Dedifferentiated amniotic fluid mesenchymal stem cell (primary cell): ENCODE measurements at regions not wholly inside any gene's neighbourhood (a gene's known extent, or its start where the extent isn't known, plus 50 kb on each side); places are given as distances from the start of the nearest gene placed in this dataset.
"Not testable (repeated sequence)": the region's sequence is repeated elsewhere in the genome, so short reads cannot be mapped to it uniquely, and the experiment has no call there.

Experiments used
- DNase-seq: peaks from one replicate; pipeline ENCODE4 v3.0.0-alpha.2; 2016; ENCODE audit errors: extremely low spot score

DNA sequence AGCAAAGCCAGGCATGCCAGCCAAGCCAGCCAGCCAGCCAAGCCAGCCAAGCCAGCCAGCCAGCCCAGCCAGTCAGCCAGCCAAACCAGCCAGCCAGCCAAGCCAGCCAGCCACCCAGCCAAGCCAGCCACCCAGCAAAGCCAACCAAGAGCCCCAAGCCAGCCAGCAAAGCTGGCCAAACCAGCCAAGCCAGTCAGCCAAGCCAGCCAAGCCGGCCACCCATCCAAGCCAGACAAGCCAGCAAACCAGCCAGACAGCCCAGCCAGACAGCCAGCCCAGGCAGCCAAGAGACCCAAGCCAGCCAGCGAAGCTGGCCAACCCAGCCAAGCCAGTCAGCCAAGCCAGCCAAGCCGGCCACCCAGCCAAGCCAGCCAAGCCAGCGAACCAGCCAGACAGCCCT lies 338.3 kb upstream of the PLGLB2 start:
- DNase-seq, result not testable (repeated sequence)

DNA sequence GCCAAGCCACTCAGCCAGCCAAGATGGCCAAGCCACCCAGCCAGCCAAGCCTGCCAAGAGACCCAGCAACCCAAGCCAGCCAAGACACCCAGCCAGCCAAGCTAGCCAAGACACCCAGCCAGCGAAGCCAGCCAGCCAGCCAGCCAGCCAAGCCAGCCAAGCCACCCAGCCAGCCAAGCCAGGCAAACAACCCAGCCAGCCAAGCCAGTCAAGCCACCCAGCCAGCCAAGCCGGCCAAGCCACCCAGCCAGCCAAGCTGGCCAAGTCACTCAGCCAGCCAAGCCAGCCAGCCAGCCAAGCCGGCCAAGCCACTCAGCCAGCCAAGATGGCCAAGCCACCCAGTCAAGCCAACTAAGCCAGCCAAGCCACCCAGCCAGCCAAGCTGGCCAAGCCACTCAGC lies 337.5 kb upstream of the PLGLB2 start:
- DNase-seq, result not testable (repeated sequence)

DNA sequence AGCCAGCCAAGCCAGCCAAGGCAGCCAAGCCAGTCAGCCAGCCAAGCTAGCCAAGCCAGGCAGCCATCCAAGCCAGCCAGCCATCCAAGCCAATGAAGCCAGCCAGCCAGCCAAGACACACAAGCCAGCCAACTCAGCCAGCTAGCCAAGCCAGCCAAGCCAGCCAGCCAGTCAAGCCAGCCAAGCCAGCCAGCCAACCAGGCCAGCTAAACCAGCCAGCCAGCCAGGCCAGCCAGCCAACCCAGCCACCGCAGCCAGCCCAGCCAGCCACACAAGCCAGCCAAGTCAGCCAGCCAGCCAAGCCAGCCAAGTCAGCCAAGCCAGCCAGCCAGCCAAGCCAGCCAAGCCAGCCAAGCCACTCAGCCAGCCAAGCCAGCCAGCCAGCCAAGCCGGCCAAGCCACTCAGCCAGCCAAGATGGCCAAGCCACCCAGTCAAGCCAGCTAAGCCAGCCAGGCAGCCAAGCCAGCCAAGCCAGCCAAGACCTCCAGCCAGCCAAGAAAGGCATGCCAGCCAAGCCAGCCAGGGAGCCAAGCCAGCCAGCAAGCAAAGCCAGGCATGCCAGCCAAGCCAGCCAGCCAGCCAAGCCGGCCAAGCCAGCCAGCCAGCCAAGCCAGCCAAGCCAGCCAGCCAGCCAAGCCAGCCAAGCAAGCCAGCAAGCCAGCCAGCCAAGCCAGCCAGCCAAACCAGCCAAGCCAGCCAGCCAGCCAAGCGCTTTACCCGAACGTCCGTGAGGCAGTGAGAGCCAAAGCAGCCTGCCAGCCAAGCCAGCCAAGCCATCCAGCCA lies 335.7 kb upstream of the PLGLB2 start:
- not testable (repeated sequence) for DNase-seq

GRCh38 chr2:87414331-87414730 lies 333.6 kb upstream of the PLGLB2 start:
- DNase-seq, result not testable (repeated sequence)

DNA sequence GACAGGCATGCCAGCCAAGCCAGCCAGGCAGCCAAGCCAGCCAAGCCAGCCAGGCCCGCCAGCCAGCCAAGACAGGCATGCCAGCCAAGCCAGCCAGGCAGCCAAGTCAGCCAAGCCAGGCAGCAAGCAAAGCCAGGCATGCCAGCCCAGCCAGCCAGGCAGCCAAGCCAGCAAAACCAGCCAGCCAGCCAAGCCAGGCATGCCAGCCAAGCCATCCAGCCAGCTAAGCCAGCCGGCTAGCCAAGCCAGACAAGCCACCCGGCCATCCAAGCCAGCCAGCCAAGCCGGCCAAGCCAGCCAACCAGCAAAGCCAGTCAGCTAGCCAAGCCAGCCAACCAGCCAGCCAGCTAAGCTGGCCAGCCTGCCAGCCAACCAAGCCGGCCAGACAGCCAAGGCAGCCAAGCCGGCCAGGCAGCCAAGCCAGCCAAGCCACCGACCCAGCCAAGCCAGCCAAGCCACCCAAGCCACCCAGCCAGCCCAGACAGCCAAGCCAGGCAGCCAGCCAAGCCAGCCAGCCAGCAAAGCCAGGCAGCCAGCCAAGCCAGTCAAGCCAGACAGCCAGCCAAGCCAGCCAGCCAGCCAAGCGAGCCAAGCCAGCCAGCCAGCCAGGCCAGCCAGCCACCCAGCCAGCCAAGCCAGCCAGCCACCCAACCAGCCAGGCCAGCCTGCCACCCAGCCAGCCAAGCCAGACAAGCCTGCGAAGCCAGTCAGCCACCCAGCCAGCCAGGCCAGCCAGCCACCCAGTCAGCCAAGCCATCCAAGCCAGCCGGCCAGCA lies 332.9 kb upstream of the PLGLB2 start:
- not testable (repeated sequence) for DNase-seq

- not testable (repeated sequence) for DNase-seq
These were observed 332.2 kb upstream of the PLGLB2 start for GRCh38 chr2:87415586-87416265.

DNA sequence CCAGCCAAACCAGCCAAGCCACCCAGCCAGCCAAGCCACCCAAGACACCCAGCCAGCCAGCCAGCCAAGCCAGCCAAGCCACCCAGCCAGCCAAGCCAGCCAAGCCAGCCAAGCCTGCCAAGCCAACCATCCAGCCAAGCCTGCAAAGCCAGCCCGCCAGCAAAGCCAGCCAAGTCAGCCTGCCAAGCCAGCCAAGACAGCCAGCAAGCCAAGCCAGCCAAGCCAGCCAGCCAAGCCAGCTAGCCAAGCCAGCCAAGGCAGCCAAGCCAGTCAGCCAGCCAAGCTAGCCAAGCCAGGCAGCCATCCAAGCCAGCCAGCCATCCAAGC lies 331.7 kb upstream of the PLGLB2 start:
- not testable (repeated sequence) for DNase-seq

DNA sequence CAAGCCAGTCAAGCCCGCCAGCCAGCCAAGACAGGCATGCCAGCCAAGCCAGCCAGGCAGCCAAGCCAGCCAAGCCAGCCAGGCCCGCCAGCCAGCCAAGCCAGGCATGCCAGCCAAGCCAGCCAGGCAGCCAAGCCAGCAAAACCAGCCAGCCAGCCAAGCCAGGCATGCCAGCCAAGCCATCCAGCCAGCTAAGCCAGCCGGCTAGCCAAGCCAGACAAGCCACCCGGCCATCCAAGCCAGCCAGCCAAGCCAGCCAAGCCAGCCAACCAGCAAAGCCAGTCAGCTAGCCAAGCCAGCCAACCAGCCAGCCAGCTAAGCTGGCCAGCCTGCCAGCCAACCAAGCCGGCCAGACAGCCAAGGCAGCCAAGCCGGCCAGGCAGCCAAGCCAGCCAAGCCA lies 330.7 kb upstream of the PLGLB2 start:
- DNase-seq, result not testable (repeated sequence)

- DNase-seq, result not testable (repeated sequence)
These were observed 329.9 kb upstream of the PLGLB2 start for GRCh38 chr2:87417742-87418567.

DNA sequence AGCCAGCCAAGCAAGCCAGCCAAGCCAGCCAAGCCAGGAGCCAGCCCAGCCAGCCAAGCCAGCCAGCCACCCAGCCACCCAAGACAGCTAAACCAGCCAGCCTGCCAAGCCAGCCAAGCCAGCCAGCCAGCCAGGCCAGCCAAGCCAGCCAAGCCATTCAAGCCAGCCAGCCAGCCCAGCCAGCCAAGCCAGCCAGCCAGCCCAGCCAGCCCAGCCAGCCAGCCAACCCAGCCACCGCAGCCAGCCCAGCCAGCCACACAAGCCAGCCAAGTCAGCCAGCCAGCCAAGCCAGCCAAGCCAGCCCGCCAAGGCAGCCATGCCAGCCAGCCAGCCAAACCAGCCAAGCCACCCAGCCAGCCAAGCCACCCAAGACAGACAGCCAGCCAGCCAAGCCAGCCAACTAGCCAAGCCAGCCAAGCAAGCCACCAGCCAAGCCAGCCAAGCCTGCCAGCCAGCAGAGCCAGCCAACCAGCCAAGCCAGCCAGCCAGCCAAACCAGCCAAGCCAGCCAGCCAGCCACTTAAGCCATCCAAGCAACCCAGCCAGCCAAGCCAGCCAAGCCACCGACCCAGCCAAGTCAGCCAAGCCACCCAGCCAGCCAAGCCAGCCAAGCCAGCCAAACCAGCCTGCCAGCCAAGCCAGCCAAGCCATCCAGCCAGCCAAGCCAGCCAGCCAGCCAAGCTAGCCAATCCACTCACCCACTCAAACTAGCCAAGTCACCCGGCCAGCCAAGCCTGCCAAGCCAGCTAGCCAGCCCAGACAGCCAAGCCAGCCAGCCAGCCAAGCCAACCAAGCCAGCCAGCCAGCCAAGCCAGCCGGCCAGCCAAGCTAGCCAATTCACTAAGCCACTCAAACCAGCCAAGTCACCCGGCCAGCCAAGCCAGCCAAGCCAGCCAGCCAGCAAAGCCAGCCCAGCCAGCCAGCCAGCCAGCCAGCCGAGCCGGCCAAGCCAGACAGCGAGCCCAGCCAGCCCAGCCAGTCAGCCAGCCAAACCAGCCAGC lies 328.8 kb upstream of the PLGLB2 start:
- DNase-seq, result not testable (repeated sequence)

- not testable (repeated sequence) for DNase-seq
These were observed 327.9 kb upstream of the PLGLB2 start for GRCh38 chr2:87419980-87420379.

GRCh38 chr2:87420954-87421353 lies 326.9 kb upstream of the PLGLB2 start:
- DNase-seq, result not testable (repeated sequence)

DNA sequence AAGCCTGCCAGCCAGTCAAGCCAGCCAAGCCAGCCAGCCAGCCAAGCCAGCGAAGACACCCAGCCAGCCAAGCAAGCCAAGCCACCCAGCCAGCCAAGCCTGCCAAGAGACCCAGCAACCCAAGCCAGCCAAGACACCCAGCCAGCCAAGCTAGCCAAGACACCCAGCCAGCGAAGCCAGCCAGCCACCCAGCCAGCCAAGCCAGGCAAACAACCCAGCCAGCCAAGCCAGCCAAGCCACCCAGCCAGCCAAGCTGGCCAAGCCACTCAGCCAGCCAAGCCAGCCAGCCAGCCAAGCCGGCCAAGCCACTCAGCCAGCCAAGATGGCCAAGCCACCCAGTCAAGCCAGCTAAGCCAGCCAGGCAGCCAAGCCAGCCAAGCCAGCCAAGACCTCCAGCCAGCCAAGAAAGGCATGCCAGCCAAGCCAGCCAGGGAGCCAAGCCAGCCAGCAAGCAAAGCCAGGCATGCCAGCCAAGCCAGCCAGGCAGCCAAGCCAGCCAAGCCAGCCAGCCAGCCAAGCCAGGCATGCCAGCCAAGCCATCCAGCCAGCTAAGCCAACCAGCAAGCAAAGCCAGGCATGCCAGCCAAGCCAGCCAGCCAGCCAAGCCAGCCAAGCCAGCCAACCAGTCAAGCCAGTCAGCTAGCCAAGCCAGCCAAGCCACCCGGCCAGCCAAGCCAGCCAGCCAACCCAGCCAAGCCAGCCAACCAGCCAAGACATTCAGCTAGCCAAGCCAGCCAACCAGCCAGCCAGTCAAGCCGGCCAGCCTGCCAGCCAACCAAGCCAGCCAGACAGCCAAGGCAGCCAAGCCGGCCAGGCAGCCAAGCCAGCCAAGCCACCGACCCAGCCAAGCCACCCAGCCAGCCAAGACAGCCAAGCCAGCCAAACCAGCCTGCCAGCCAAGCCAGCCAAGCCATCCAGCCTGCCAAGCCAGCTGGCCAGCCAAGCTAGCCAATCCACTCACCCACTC lies 323.8 kb upstream of the PLGLB2 start:
- not testable (repeated sequence) for DNase-seq

DNA sequence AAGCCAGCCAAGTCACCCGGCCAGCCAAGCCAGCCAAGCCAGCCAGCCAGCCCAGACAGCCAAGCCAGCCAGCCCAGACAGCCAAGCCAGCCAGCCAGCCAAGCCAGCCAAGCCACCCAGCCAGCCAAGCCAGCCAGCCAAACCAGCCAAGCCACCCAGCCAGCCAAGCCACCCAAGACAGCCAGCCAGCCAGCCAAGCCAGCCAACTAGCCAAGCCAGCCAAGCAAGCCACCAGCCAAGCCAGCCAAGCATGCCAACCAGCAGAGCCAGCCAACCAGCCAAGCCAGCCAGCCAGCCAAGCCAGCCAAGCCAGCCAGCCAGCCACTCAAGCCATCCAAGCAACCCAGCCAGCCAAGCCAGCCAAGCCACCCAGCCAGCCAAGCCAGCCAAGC lies 323.1 kb upstream of the PLGLB2 start:
- not testable (repeated sequence) for DNase-seq

- not testable (repeated sequence) for DNase-seq
These were observed 322.7 kb upstream of the PLGLB2 start for GRCh38 chr2:87425191-87425590.

- DNase-seq, result not testable (repeated sequence)
These were observed 322.2 kb upstream of the PLGLB2 start for GRCh38 chr2:87425717-87426116.

DNA sequence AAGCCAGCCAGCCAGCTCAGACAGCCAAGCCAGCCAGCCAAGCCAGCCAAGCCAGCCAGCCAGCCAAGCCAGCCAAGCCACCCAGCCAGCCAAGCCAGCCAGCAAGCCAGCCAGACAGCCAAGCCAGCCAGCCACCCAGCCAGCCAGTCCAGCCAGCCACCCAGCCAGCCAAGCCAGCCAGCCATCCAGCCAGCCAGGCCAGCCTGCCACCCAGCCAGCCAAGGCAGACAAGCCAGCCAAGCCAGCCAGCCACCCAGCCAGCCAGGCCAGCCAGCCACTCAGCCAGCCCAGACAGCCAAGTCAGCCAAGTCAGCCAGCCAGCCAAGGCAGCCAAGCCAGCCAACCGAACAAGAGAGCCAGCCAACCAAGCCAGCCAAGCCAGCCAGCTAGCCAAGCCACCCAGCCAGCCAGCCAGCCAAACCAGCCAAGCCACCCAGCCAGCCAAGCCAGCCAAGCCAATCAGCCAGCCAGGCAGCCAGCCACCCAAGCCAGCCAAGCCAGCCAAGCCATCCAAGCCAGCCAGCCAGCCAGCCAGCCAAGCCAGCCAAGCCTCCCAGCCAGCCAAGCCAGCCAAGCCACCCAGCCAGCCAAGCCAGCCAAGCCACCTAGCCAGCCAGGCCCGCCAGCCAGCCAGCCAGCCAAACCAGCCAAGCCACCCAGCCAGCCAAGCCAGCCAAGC lies 319.3 kb upstream of the PLGLB2 start:
- not testable (repeated sequence) for DNase-seq

DNA sequence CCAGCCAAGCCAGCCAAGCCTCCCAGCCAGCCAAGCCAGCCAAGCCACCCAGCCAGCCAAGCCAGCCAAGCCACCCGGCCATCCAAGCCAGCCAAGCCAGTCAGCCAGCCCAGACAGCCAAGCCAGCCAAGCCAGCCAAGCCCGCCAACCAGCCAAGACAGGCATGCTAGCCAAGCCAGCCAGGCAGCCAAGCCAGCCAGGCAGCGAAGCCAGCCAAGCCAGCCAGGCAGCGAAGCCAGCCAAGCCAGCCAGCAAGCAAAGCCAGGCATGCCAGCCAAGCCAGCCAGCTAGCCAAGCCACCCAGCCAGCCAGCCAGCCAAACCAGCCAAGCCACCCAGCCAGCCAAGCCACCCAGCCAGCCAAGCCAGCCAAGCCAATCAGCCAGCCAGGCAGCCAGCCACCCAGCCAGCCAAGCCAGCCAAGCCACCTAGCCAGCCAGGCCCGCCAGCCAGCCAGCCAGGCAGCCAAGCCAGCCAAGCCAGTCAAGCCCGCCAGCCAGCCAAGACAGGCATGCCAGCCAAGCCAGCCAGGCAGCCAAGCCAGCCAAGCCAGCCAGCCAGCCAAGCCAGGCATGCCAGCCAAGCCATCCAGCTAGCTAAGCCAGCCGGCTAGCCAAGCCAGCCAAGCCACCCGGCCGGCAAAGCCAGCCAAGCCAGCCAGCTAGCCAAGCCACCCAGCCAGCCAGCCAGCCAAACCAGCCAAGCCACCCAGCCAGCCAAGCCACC lies 318.5 kb upstream of the PLGLB2 start:
- DNase-seq, result not testable (repeated sequence)
